Left lung (tissue), 4 donors: ENCODE measurements at regions not wholly inside any gene's neighbourhood (a gene's known extent, or its start where the extent isn't known, plus 50 kb on each side); places are given as distances from the start of the nearest gene placed in this dataset.

Experiments
- ATAC-seq: fragments of 200-7000 bp; cut with Tn5 transposase; one replicate; pipeline ENCODE4 v1.9.1; 2020; ENCODE audit warnings: moderate library complexity
- DNase-seq, 4 donors: peaks; one replicate each; pipeline ENCODE4 v3.0.0-alpha.2; 2013 to 2020
- H3K27ac ChIP-seq, 2 donors: fragments of 200-600 bp; sonication (generic) in 1 of 2; one replicate each; pipeline versions ENCODE4 v1.5.0 to v1.8.0; 2020 to 2021
- H3K27me3 ChIP-seq, 2 donors: fragments of 200-600 bp; sonication (generic) in 1 of 2; one replicate each; pipeline versions ENCODE4 v1.5.0 to v1.8.0; 2020 to 2021
- H3K36me3 ChIP-seq, 2 donors: fragments of 200-600 bp; sonication (generic) in 1 of 2; one replicate each; pipeline versions ENCODE4 v1.5.0 to v1.8.0; 2020 to 2021
- H3K4me1 ChIP-seq, 2 donors: fragments of 200-600 bp; one replicate each; pipeline ENCODE4 v1.8.0; 2021
- H3K4me3 ChIP-seq, 2 donors: fragments of 200-600 bp; sonication (generic) in 1 of 2; one replicate each; pipeline versions ENCODE4 v1.5.0 to v1.8.0; 2020 to 2021; ENCODE audit warnings: mild to moderate bottlenecking in 1 of 2
- H3K9me3 ChIP-seq, 2 donors: fragments of 200-600 bp; sonication (generic) in 1 of 2; one replicate each; pipeline versions ENCODE4 v1.5.0 to v1.8.0; 2020 to 2021
- intact Hi-C, 2 donors: fragments of 100-400 bp; cut with DNase I; formaldehyde crosslinking; loops; one replicate each; pipeline versions ENCODE4 v1.11.2 to v1.14.2; 2022
- TF ChIP-seq, protein P1 (sequence below), 2 donors: fragments of 200-600 bp; sonication (generic) in 1 of 2; IDR thresholded peaks; one replicate each; pipeline versions ENCODE4 v1.5.0 to v1.8.0; 2021; ENCODE audit warnings: antibody characterized with exemption in 2 of 2
- donor health status: DM: no; HTN: yes; CAD: no.
- donor health status: DM: no; HTN: no; CAD: no.

DNA sequence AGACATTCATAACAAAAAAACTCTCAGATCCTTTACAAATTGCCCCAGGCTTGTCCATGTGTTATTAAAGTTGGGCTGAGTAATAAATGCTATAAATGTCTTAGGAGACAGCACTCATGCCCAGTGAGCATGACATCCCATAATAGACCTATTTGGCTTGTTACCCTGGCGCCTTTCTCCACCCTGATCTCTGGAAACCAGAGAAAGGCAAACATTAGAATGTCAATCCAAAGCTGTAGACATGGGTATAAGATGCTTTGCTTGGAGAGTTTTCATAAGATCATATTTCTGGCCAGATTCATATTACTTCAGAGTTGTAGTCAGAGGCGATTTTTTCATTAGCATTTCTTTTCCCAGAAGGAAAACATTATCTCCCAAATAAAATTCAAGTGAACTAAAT is 161.3 kb upstream of the UBASH3B start:
- H3K9me3 ChIP-seq: no peaks in the 10 kb centered on the region
- no peak overlapping the region for H3K27ac ChIP-seq
- H3K36me3 ChIP-seq: no peaks in the 10 kb centered on the region
- H3K27me3 ChIP-seq: no peaks in the 10 kb centered on the region
- H3K4me3 ChIP-seq: no peak overlapping the region
- ATAC-seq: no peak
- TF ChIP-seq, protein P1, sequence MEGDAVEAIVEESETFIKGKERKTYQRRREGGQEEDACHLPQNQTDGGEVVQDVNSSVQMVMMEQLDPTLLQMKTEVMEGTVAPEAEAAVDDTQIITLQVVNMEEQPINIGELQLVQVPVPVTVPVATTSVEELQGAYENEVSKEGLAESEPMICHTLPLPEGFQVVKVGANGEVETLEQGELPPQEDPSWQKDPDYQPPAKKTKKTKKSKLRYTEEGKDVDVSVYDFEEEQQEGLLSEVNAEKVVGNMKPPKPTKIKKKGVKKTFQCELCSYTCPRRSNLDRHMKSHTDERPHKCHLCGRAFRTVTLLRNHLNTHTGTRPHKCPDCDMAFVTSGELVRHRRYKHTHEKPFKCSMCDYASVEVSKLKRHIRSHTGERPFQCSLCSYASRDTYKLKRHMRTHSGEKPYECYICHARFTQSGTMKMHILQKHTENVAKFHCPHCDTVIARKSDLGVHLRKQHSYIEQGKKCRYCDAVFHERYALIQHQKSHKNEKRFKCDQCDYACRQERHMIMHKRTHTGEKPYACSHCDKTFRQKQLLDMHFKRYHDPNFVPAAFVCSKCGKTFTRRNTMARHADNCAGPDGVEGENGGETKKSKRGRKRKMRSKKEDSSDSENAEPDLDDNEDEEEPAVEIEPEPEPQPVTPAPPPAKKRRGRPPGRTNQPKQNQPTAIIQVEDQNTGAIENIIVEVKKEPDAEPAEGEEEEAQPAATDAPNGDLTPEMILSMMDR (IDR thresholded peaks at IDR 0.05): no peak
- intact Hi-C loops: no loop called here
- H3K4me1 ChIP-seq: no peaks in the 10 kb centered on the region
- DNase-seq: no peak

DNA sequence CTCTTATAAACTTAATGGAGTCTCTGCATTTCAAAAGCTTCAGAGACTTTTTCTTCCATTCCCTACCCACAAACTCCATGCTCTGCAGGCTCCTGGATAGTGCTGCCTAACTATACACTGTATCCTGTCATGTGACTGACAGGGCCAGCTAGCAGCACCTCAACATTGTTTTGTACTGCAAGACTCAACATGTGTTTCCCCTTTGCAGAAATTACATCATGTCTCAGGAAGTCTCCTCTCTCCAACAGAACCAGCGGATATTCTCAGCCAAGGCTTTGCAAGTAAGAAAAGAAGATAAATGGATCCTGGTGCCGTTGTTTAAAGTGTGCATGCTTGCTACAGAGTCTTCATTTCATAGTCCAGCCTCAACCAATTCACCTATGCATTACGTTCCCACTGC is 164.0 kb upstream of the UBASH3B start:
- no peaks in the 10 kb centered on the region for H3K9me3 ChIP-seq
- TF ChIP-seq, protein P1 (IDR thresholded peaks at IDR 0.05): no peak
- DNase-seq (peak in 2 of 4 donors; percentile 23 to 47), ATAC-seq (peak; percentile 53)
- no peak overlapping the region for H3K4me3 ChIP-seq
- no peak overlapping the region for H3K27ac ChIP-seq
- H3K27me3 ChIP-seq: no peaks in the 10 kb centered on the region
- no peaks in the 10 kb centered on the region for H3K36me3 ChIP-seq
- intact Hi-C loops: no loop called here
- H3K4me1 ChIP-seq: no peaks in the 10 kb centered on the region

DNA sequence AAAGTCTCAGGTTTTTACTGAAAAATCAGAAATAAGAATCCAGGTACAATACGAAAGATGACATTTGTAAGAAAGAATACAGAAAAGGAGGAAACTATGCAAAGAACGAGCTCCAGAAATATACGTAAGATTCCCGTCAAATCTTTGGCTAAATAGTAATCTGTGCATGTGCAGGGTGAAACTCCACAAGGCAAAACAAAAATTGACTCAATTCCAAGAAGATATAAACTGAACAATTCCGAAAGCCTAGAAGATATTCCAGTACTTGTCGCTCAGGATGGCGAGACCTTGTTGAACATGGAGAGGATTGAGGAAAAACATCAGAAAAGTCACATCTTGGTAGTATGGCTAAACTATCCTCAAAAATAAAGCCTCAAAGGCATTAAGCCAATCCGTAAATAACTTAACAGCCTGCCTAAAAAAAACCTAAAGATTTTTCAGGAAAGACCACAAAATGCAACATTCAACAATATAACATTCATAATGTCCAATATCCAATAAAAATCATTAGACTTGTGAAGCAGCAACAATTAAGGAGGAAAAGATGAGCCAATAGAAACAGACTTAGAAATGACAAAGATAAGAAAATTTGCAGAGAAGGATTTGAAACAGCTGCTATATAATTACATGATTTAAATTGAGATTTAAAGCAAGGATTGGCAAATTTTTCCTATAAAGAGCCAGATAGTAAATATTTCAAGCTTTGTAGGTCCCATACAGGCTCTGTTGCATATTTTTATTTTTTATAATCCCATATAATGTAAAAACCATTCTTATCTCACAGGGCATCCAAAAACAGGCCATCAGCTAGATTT is 166.4 kb upstream of the UBASH3B start:
- TF ChIP-seq, protein P1 (IDR thresholded peaks at IDR 0.05): no peak
- intact Hi-C loops: no loop called here
- Histone ChIP-seq H3K36me3 (no peaks in the 10 kb centered on the region), H3K27ac (no peak overlapping the region), H3K27me3 (no peaks in the 10 kb centered on the region), H3K9me3 (peaks cover 0 to 8% of the 10 kb centered on the region in 2 donors), H3K4me3 (no peak overlapping the region), H3K4me1 (no peaks in the 10 kb centered on the region)
- peak in 2 of 4 donors; percentile 36 to 48 for DNase-seq
- ATAC-seq: no peak

DNA sequence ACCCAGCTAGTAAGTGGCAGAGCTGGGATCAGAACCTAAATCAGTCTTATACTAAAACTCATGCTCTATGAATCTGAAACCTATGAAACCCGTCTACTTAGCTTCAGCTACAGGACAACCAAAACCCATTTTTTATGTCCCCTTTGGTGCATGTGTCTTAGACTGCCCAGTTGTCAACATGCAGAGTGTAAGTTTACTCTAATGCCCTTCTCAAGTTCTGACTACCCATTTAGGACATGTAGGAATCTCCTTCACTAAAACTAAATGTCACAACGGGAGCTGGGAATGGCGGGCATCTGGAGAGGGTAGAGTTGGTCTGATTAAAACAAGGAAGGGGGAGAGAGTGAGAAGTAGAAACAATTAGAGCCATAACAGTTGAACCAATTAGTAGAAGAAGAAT is 167.9 kb upstream of the UBASH3B start:
- intact Hi-C loops: no loop called here
- Histone ChIP-seq H3K4me1 (no peaks in the 10 kb centered on the region), H3K36me3 (no peaks in the 10 kb centered on the region), H3K9me3 (peaks cover 0 to 23% of the 10 kb centered on the region in 2 donors), H3K4me3 (no peak overlapping the region), H3K27ac (no peak overlapping the region), H3K27me3 (no peaks in the 10 kb centered on the region)
- TF ChIP-seq, protein P1 (IDR thresholded peaks at IDR 0.05): no peak
- DNase-seq (no peak), ATAC-seq (no peak)

DNA sequence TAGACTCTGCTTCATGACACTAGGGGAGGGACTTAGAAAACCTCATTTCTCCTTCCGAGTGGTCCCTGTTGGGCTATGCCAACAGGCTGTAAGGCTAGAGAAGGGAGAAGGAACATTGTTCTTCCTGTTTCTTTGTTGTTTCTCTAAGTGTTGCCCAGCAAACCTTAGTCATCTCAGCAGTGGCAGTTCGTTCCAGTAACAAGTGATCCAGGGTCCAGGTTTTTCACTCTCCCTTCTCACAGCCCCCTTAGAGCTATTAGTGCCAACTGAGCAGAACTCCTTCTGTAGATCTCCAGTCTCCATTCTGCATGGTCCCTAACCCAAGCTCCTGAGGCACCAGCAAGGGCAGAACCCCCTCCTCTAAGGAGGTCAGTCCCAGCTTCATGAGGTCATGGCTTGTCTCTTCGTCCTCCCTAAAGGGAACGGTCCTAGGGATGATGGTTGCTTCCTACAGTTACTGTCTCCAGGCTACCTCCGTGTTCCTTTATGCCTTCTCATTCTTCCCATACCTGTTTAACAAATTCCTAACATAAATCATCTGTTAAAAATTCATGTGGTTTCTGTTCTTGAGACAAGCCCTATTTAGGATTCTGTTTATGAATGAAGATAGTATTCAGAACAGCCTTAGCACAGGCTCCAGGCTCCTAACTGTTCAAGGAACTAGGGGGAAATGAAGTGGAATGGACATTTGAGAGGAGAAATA is 168.6 kb upstream of the UBASH3B start:
- no peaks in the 10 kb centered on the region for H3K36me3 ChIP-seq
- H3K4me1 ChIP-seq: no peaks in the 10 kb centered on the region
- TF ChIP-seq, protein P1 (IDR thresholded peaks at IDR 0.05): no peak
- intact Hi-C loops: no loop called here
- DNase-seq (no peak), ATAC-seq (no peak)
- H3K27ac ChIP-seq: no peak overlapping the region
- H3K27me3 ChIP-seq: no peaks in the 10 kb centered on the region
- H3K4me3 ChIP-seq: no peak overlapping the region
- peaks cover 0 to 28% of the 10 kb centered on the region in 2 donors for H3K9me3 ChIP-seq
